Activated CD4-positive, alpha-beta T cell treated with anti-CD3 and anti-CD28 coated beads, Interleukin-2, amount 10 ng/mL, durations not matched to agents 7 days and 5 days (primary cell): ENCODE measurements at regions not wholly inside any gene's neighbourhood (a gene's known extent, or its start where the extent isn't known, plus 50 kb on each side); places are given as distances from the start of the nearest gene placed in this dataset. TPM values are rescaled to one million over a fixed set of nuclear protein-coding genes. Genes with fewer than 3 reads are reported as not detected.
A peak's percentile ranks its signal among the peaks of the same experiment; 100 is the strongest.
"Not testable (repeated sequence)": the region's sequence is repeated elsewhere in the genome, so short reads cannot be mapped to it uniquely, and the experiment has no call there.

ENCODE experiments used
- CTCF ChIA-PET: fragments of 350-600 bp; sonication (Branson Sonifier 250); formaldehyde crosslinking; loops from one replicate; lab custom pipeline; 2021; ENCODE audit warnings: antibody characterized with exemption; lab: Charles Lee
- POLR2A ChIA-PET: fragments of 350-600 bp; sonication (Branson Sonifier 250); formaldehyde crosslinking; loops from one replicate; lab custom pipeline; 2021; ENCODE audit warnings: antibody characterized with exemption; lab: Charles Lee
- DNase-seq: peaks from one replicate; pipeline ENCODE4 v3.0.0-alpha.2; 2020
- H3K27ac Mint-ChIP-seq: one replicate; pipeline ENCODE4 v1.8.0; 2021; ENCODE audit warnings: mild to moderate bottlenecking, moderate library complexity, mixed read lengths
- H3K27me3 Mint-ChIP-seq: one replicate; pipeline ENCODE4 v1.8.0; 2021; ENCODE audit warnings: mixed read lengths
- H3K36me3 Mint-ChIP-seq: one replicate; pipeline ENCODE4 v1.8.0; 2021; ENCODE audit warnings: low read depth, mixed read lengths
- H3K4me1 Mint-ChIP-seq: one replicate; pipeline ENCODE4 v1.8.0; 2021; ENCODE audit warnings: mixed read lengths
- H3K4me3 Mint-ChIP-seq: one replicate; pipeline ENCODE4 v1.8.0; 2021; ENCODE audit warnings: mild to moderate bottlenecking, moderate library complexity, mixed read lengths
- H3K9me3 Mint-ChIP-seq: one replicate; pipeline ENCODE4 v1.8.0; 2021; ENCODE audit warnings: mixed read lengths
- microRNA-seq: library from miRNA; unstranded; fragments of <30 nt; microRNA quantifications from one replicate; pipeline ENCODE4 v1.2.0, GENCODE V29; 2021; ENCODE audit warnings: borderline microRNAs expressed, borderline replicate concordance

GRCh38 chr16:29606669-29607427 lies 56.2 kb upstream of the SPN start:
- H3K27me3 Mint-ChIP-seq, CTCF ChIA-PET, H3K4me3 Mint-ChIP-seq, H3K9me3 Mint-ChIP-seq, DNase-seq, H3K36me3 Mint-ChIP-seq, POLR2A ChIA-PET: not testable (repeated sequence)
- Mint-ChIP-seq H3K4me1 (peaks cover 52% of the 10 kb centered on the region), H3K27ac (peak overlapping the region; percentile 83)

GRCh38 chr16:29607428-29607823 lies 55.6 kb upstream of the SPN start:
- Mint-ChIP-seq H3K27ac (peak overlapping the region; percentile 83), H3K4me1 (peaks cover 47% of the 10 kb centered on the region)
- H3K9me3 Mint-ChIP-seq, POLR2A ChIA-PET, DNase-seq, CTCF ChIA-PET, H3K27me3 Mint-ChIP-seq, H3K36me3 Mint-ChIP-seq, H3K4me3 Mint-ChIP-seq: not testable (repeated sequence)

DNA sequence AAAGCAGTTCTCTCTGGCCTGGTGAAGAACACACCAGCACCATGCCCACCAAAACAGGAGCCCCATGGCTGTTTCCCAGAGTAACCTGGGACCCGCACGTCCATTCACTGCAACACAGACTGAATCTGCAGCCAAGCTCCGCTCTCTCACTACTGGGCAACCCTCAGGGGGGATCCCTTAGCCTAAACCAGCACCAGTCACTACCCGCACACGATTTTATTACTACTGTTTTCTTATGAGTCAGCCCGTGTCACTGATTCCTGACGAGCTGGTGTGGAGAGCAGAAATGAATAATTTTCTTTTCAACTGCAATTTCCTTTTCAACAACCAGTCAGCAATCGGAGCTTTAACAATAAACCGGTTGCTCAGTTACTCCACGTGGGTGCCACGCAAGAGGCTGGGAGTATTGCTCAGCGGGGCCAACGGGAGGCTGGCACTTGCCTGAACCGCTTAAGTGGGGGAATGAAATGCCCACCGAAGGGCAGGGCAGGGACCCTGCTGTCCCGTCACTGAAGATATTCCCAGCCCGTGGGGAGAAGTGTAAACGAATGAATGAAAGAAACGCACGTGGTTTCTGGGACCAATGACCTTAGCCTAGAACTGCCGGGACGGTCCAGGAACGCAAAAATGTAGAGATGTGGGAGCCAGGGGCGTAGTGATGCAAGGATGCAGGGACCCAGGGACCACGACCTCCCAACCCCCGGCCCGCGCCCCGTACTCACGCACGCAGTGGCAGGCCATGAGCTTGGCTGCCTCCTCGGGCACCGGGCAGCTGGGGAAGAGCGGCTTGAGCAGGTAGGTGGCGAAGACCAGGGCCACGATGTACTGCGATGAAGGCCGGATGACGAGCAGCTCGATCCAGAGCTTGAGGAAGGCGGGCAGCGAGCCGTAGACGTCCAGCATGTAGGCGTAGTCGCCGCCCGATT lies 50.4 kb upstream of the SPN start:
- H3K36me3 Mint-ChIP-seq, POLR2A ChIA-PET, H3K27me3 Mint-ChIP-seq, H3K9me3 Mint-ChIP-seq: not testable (repeated sequence)
- Mint-ChIP-seq H3K27ac (peak overlapping the region; percentile 92), H3K4me1 (peaks cover 28% of the 10 kb centered on the region), H3K4me3 (peak overlapping the region; percentile 91)
- DNase-seq: peak; percentile 29
- CTCF ChIA-PET: interaction anchor here (0.7 to 1.0 kb wide), 2 partner anchors 45 to 178 kb away, joined by 3 read pairs; partner anchors contain the start of gene KIF22

Small RNAs in the stretch of these regions (microRNA-seq; reads per million reads assigned to microRNA genes)
- not detected for gene MIR3680-2
